ENCODE measurements at regions not wholly inside any gene's neighbourhood (a gene's known extent, or its start where the extent isn't known, plus 50 kb on each side); places are given as distances from the start of the nearest gene placed in this dataset.

- Histone ChIP-seq H3K27ac (ENCODE audit: low read length in 2 of 2) (no peak overlapping the region), H3K4me2 (replicated peaks; ENCODE audit: low read depth, low read length, poor library complexity, severe bottlenecking) (no peak overlapping the region), H3K27me3 (replicated peaks in 1 of 4; ENCODE audit: control extremely low read depth in 1 of 4, control insufficient read depth in 3 of 4, insufficient read depth in 4 of 4, low read length in 3 of 4) (no peaks in the 10 kb centered on the region), H3K4me3 (ENCODE audit: control extremely low read depth in 1 of 5, extremely low read depth in 1 of 5, insufficient read depth in 1 of 5, low read depth in 2 of 5, low read length in 4 of 5) (no peak overlapping the region), H2AFZ (ENCODE audit: insufficient read depth, low read depth, low read length, poor library complexity, severe bottlenecking) (no peak overlapping the region), H4K20me1 (ENCODE audit: control insufficient read depth, insufficient read depth, low read length, poor library complexity, severe bottlenecking) (no peaks in the 10 kb centered on the region), H3K9ac (ENCODE audit: low read length) (no peak overlapping the region), H3K9me3 (ENCODE audit: control extremely low read depth in 1 of 3, control insufficient read depth in 2 of 3, insufficient read depth in 1 of 3, low read length in 2 of 3) (no peaks in the 10 kb centered on the region), H3K36me3 (replicated peaks in 1 of 2; ENCODE audit: control extremely low read depth in 1 of 2, control insufficient read depth in 1 of 2, extremely low read depth in 1 of 2, insufficient read depth in 2 of 2, low read length in 1 of 2) (no peaks in the 10 kb centered on the region), H3K79me2 (ENCODE audit: control insufficient read depth, insufficient read depth, low read length) (no peaks in the 10 kb centered on the region), H3K4me1 (ENCODE audit: control insufficient read depth in 2 of 2, insufficient read depth in 2 of 2, low read length in 2 of 2) (no peaks in the 10 kb centered on the region)
- no peaks in the 10 kb centered on the region for H3K9me3 Mint-ChIP-seq (ENCODE audit: insufficient read depth)
- ATAC-seq (ENCODE audit: low read depth) (no peak), DNase-seq (no peak)
- H3K4me3 Mint-ChIP-seq = no peak overlapping the region
- TF ChIP-seq, protein P1, sequence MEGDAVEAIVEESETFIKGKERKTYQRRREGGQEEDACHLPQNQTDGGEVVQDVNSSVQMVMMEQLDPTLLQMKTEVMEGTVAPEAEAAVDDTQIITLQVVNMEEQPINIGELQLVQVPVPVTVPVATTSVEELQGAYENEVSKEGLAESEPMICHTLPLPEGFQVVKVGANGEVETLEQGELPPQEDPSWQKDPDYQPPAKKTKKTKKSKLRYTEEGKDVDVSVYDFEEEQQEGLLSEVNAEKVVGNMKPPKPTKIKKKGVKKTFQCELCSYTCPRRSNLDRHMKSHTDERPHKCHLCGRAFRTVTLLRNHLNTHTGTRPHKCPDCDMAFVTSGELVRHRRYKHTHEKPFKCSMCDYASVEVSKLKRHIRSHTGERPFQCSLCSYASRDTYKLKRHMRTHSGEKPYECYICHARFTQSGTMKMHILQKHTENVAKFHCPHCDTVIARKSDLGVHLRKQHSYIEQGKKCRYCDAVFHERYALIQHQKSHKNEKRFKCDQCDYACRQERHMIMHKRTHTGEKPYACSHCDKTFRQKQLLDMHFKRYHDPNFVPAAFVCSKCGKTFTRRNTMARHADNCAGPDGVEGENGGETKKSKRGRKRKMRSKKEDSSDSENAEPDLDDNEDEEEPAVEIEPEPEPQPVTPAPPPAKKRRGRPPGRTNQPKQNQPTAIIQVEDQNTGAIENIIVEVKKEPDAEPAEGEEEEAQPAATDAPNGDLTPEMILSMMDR (IDR thresholded peaks at IDR 0.05) = no peak
- 88% methylated on average over 3 of the region's 5 CpGs for WGBS (ENCODE audit: insufficient coverage)
- intact Hi-C loops (cut with micrococcal nuclease) = no loop called here
- CTCF ChIA-PET = no interaction called here
- no peaks in the 10 kb centered on the region for H3K27me3 Mint-ChIP-seq
- no peaks in the 10 kb centered on the region for H3K4me1 Mint-ChIP-seq
- POLR2A ChIA-PET = no interaction called here
- no peak overlapping the region for H3K27ac Mint-ChIP-seq
Measured at GRCh38 chr13:47508527-47509228, 492.4 kb downstream of the SUCLA2 start.

- intact Hi-C loops (cut with micrococcal nuclease) = no loop called here
- ChIA-PET POLR2A (no interaction called here), CTCF (interaction anchor here (0.8 kb wide), 1 partner anchor 13 kb away, joined by 3 read pairs; no protein-coding TSS in a partner anchor)
- Mint-ChIP-seq H3K27me3 (no peaks in the 10 kb centered on the region), H3K4me3 (no peak overlapping the region), H3K4me1 (no peaks in the 10 kb centered on the region), H3K9me3 (ENCODE audit: insufficient read depth) (no peaks in the 10 kb centered on the region), H3K27ac (no peak overlapping the region)
- no CpG with 5 or more reads among the region's 2 CpGs for WGBS (ENCODE audit: insufficient coverage)
- TF ChIP-seq, protein P1 (IDR thresholded peaks at IDR 0.05) = no peak
- TF ChIP-seq EZH2 (IDR thresholded peaks at IDR 0.05; ENCODE audit: borderline replicate concordance, insufficient read depth, low read depth, low read length, poor library complexity, severe bottlenecking) = no peak
- Histone ChIP-seq H3K27ac (ENCODE audit: low read length in 2 of 2) (no peak overlapping the region), H3K27me3 (replicated peaks in 1 of 4; ENCODE audit: control extremely low read depth in 1 of 4, control insufficient read depth in 3 of 4, insufficient read depth in 4 of 4, low read length in 3 of 4) (no peaks in the 10 kb centered on the region), H3K4me2 (replicated peaks; ENCODE audit: low read depth, low read length, poor library complexity, severe bottlenecking) (no peak overlapping the region), H3K9me3 (ENCODE audit: control extremely low read depth in 1 of 3, control insufficient read depth in 2 of 3, insufficient read depth in 1 of 3, low read length in 2 of 3) (no peaks in the 10 kb centered on the region), H3K4me1 (ENCODE audit: control insufficient read depth in 2 of 2, insufficient read depth in 2 of 2, low read length in 2 of 2) (peaks cover under 1% of the 10 kb centered on the region in 2 donors), H3K36me3 (replicated peaks in 1 of 2; ENCODE audit: control extremely low read depth in 1 of 2, control insufficient read depth in 1 of 2, extremely low read depth in 1 of 2, insufficient read depth in 2 of 2, low read length in 1 of 2) (no peaks in the 10 kb centered on the region), H4K20me1 (ENCODE audit: control insufficient read depth, insufficient read depth, low read length, poor library complexity, severe bottlenecking) (no peaks in the 10 kb centered on the region), H3K4me3 (ENCODE audit: control extremely low read depth in 1 of 5, extremely low read depth in 1 of 5, insufficient read depth in 1 of 5, low read depth in 2 of 5, low read length in 4 of 5) (no peak overlapping the region), H2AFZ (ENCODE audit: insufficient read depth, low read depth, low read length, poor library complexity, severe bottlenecking) (no peak overlapping the region), H3K9ac (ENCODE audit: low read length) (no peak overlapping the region), H3K79me2 (ENCODE audit: control insufficient read depth, insufficient read depth, low read length) (no peaks in the 10 kb centered on the region)
- DNase-seq = no peak
- no peak for ATAC-seq (ENCODE audit: low read depth)
Measured at GRCh38 chr13:47503475-47503874, 497.6 kb downstream of the SUCLA2 start.

Measured in B cell (primary cell).